ENCODE measurements at regions not wholly inside any gene's neighbourhood (a gene's known extent, or its start where the extent isn't known, plus 50 kb on each side); places are given as distances from the start of the nearest gene placed in this dataset.
A peak's percentile ranks its signal among the peaks of the same experiment; 100 is the strongest.

- Histone ChIP-seq H3K36me3 (no peaks in the 10 kb centered on the region), H3K4me3 (no peak overlapping the region), H3K27ac (no peak overlapping the region), H3K27me3 (peaks cover 0 to 6% of the 10 kb centered on the region in 2 donors), H3K9me3 (no peaks in the 10 kb centered on the region), H3K4me1 (peaks cover 0 to 29% (median 4%) of the 10 kb centered on the region in 4 donors)
- TF ChIP-seq POLR2A (IDR thresholded peaks at IDR 0.05) (no peak), CTCF (IDR thresholded peaks at IDR 0.05) (no peak)
- no peak for DNase-seq
- intact Hi-C loops (cut with DNase I), result no loop called here
- WGBS (ENCODE audit: insufficient coverage, low coverage, low lambda C conversion rate, missing lambda C conversion rate), result 94% methylated on average over 2 of the region's 2 CpGs
- no peak for ATAC-seq
These were observed 115.2 kb downstream of the ASB7 start for GRCh38 chr15:100717596-100717995.

GRCh38 chr15:100718075-100718980, 115.9 kb downstream of the ASB7 start:
- intact Hi-C loops (cut with DNase I), result no loop called here
- ATAC-seq (no peak), DNase-seq (no peak)

GRCh38 chr15:100720406-100720967, 118.1 kb downstream of the ASB7 start:
- H3K27me3 ChIP-seq, result peaks cover 0 to 27% of the 10 kb centered on the region in 2 donors
- no peaks in the 10 kb centered on the region for H3K9me3 ChIP-seq
- WGBS (ENCODE audit: insufficient coverage, low coverage, low lambda C conversion rate, missing lambda C conversion rate), result 65% methylated on average over 6 of the region's 9 CpGs
- intact Hi-C loops (cut with DNase I), result no loop called here
- no peak for DNase-seq
- no peak overlapping the region for H3K27ac ChIP-seq
- no peak overlapping the region for H3K4me3 ChIP-seq
- peaks cover 0 to 22% (median 4%) of the 10 kb centered on the region in 4 donors for H3K4me1 ChIP-seq
- H3K36me3 ChIP-seq, result no peaks in the 10 kb centered on the region
- TF ChIP-seq CTCF (IDR thresholded peaks at IDR 0.05) (no peak), POLR2A (IDR thresholded peaks at IDR 0.05) (no peak)
- no peak for ATAC-seq

More at GRCh38 chr15:100718075-100718980, 115.9 kb downstream of the ASB7 start:
- TF ChIP-seq CTCF (IDR thresholded peaks at IDR 0.05) (no peak), POLR2A (IDR thresholded peaks at IDR 0.05) (no peak)
- Histone ChIP-seq H3K9me3 (no peaks in the 10 kb centered on the region), H3K4me3 (no peak overlapping the region), H3K27me3 (peaks cover 0 to 11% of the 10 kb centered on the region in 2 donors), H3K4me1 (peaks cover 0 to 29% (median 4%) of the 10 kb centered on the region in 4 donors), H3K27ac (no peak overlapping the region), H3K36me3 (no peaks in the 10 kb centered on the region)
- WGBS (ENCODE audit: insufficient coverage, low coverage, low lambda C conversion rate, missing lambda C conversion rate), result 76% methylated on average over 19 of the region's 22 CpGs

- DNase-seq (peak in 1 of 3 donors; percentile 56), ATAC-seq (peak; percentile 53 to 92 (median 90))
- peaks cover 0 to 12% (median 0%) of the 10 kb centered on the region in 4 donors for H3K4me1 ChIP-seq
- 30% methylated on average over 10 of the region's 12 CpGs for WGBS (ENCODE audit: insufficient coverage, low coverage, low lambda C conversion rate, missing lambda C conversion rate)
- peaks cover 0 to 27% of the 10 kb centered on the region in 2 donors for H3K27me3 ChIP-seq
- H3K4me3 ChIP-seq, result no peak overlapping the region
- intact Hi-C loops (cut with DNase I), result no loop called here
- no peak overlapping the region for H3K27ac ChIP-seq
- TF ChIP-seq POLR2A (IDR thresholded peaks at IDR 0.05) (no peak), CTCF (IDR thresholded peaks at IDR 0.05) (no peak)
- no peaks in the 10 kb centered on the region for H3K36me3 ChIP-seq
- no peaks in the 10 kb centered on the region for H3K9me3 ChIP-seq
These were observed 119.6 kb downstream of the ASB7 start for GRCh38 chr15:100721758-100722550.
